ENCODE measurements at regions not wholly inside any gene's neighbourhood (a gene's known extent, or its start where the extent isn't known, plus 50 kb on each side); places are given as distances from the start of the nearest gene placed in this dataset.
A peak's percentile ranks its signal among the peaks of the same experiment; 100 is the strongest.

GRCh38 chr5:165187815-165188214 is 1682.4 kb downstream of the MAT2B start:
- H3K27ac ChIP-seq = no peak overlapping the region
- no peak overlapping the region for H3K4me3 ChIP-seq
- no peak for DNase-seq
- no peak for TF ChIP-seq CTCF (IDR thresholded peaks at IDR 0.05)
- no peak for ATAC-seq
- no peaks in the 10 kb centered on the region for H3K36me3 ChIP-seq
- no peak for FAIRE-seq
- no peaks in the 10 kb centered on the region for H3K4me1 ChIP-seq
- no peaks in the 10 kb centered on the region for H3K27me3 ChIP-seq
- H3K9me3 ChIP-seq = no peaks in the 10 kb centered on the region
- intact Hi-C loops (cut with DNase I) = no loop called here

- FAIRE-seq = no peak
- whole genome bisulfite sequencing, 2 donors = 62 to 70% methylated on average over 1 of the region's 1 CpG
Observed at GRCh38 chr5:165188556-165189175, 1683.2 kb downstream of the MAT2B start.

GRCh38 chr5:165196961-165197360 is 1691.5 kb downstream of the MAT2B start:
- Histone ChIP-seq H3K36me3 (no peaks in the 10 kb centered on the region), H3K4me1 (no peaks in the 10 kb centered on the region), H3K4me3 (no peak overlapping the region), H3K27me3 (no peaks in the 10 kb centered on the region), H3K27ac (no peak overlapping the region), H3K9me3 (no peaks in the 10 kb centered on the region)
- TF ChIP-seq CTCF (IDR thresholded peaks at IDR 0.05) = no peak
- WGBS, 2 donors = 90 to 94% methylated on average over 3 of the region's 3 CpGs
- intact Hi-C loops (cut with DNase I) = no loop called here
- FAIRE-seq (no peak), ATAC-seq (no peak), DNase-seq (no peak)

More at GRCh38 chr5:165188556-165189175, 1683.2 kb downstream of the MAT2B start:
- no peaks in the 10 kb centered on the region for H3K9me3 ChIP-seq
- TF ChIP-seq CTCF (IDR thresholded peaks at IDR 0.05) = no peak
- H3K4me1 ChIP-seq = no peaks in the 10 kb centered on the region
- no peak overlapping the region for H3K27ac ChIP-seq
- H3K36me3 ChIP-seq = no peaks in the 10 kb centered on the region
- H3K4me3 ChIP-seq = no peak overlapping the region
- ATAC-seq = no peak
- H3K27me3 ChIP-seq = no peaks in the 10 kb centered on the region
- intact Hi-C loops (cut with DNase I) = no loop called here
- no peak for DNase-seq

- Histone ChIP-seq H3K27ac (no peak overlapping the region), H3K4me3 (no peak overlapping the region), H3K27me3 (no peaks in the 10 kb centered on the region), H3K36me3 (no peaks in the 10 kb centered on the region), H3K9me3 (no peaks in the 10 kb centered on the region), H3K4me1 (no peaks in the 10 kb centered on the region)
- FAIRE-seq = no peak
- no peak for ATAC-seq
- TF ChIP-seq CTCF (IDR thresholded peaks at IDR 0.05) = no peak
- intact Hi-C loops (cut with DNase I) = no loop called here
- no peak for DNase-seq
- WGBS, 2 donors = 58 to 65% methylated on average over 3 of the region's 3 CpGs
Observed at GRCh38 chr5:165201369-165201768, 1696.0 kb downstream of the MAT2B start.

GRCh38 chr5:165201771-165202518 is 1696.5 kb downstream of the MAT2B start:
- H3K4me3 ChIP-seq = no peak overlapping the region
- DNase-seq (no peak), FAIRE-seq (no peak), ATAC-seq (peak in 1 of 4 donors; percentile 49)
- no peak for TF ChIP-seq CTCF (IDR thresholded peaks at IDR 0.05)
- no peak overlapping the region for H3K27ac ChIP-seq
- H3K27me3 ChIP-seq = no peaks in the 10 kb centered on the region
- intact Hi-C loops (cut with DNase I) = no loop called here
- H3K36me3 ChIP-seq = no peaks in the 10 kb centered on the region
- no peaks in the 10 kb centered on the region for H3K9me3 ChIP-seq
- H3K4me1 ChIP-seq = no peaks in the 10 kb centered on the region

Data from pancreas (tissue), 10 donors.